ENCODE measurements at regions not wholly inside any gene's neighbourhood (a gene's known extent, or its start where the extent isn't known, plus 50 kb on each side); places are given as distances from the start of the nearest gene placed in this dataset.

DNA sequence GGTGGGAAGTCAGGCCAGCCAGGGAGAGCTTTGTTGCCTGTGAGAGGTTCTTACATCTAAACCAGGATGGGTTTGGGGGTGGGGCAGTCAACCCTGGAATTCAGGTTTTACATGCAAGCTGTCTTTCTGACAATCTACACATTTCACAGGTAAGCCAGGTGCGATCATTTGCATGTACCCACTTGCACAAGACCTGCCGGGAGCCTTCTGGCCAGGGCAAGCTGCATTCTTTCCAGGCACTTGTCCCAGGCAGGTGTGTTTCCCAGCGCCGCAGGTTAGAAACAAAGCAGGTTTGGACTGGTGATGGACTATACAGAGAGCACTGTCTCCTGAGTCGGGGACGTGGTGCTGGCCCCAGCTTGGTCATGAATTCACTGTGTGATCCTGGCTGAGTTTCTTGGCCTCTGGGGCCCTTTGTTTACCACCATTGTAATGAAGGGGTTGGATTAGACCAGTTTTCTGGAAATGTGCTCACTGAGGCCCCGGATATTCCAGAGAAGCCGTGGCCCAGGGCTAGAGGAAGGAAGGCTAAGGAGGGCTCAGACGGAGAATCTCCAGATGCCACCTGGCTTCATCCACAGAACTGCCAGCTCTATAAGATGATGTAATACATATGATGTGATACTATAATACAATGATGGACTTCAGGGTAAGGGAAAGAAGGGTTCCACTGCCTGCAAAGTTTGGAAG lies 205.2 kb upstream of the SVIL start:
- TF ChIP-seq, protein P1, sequence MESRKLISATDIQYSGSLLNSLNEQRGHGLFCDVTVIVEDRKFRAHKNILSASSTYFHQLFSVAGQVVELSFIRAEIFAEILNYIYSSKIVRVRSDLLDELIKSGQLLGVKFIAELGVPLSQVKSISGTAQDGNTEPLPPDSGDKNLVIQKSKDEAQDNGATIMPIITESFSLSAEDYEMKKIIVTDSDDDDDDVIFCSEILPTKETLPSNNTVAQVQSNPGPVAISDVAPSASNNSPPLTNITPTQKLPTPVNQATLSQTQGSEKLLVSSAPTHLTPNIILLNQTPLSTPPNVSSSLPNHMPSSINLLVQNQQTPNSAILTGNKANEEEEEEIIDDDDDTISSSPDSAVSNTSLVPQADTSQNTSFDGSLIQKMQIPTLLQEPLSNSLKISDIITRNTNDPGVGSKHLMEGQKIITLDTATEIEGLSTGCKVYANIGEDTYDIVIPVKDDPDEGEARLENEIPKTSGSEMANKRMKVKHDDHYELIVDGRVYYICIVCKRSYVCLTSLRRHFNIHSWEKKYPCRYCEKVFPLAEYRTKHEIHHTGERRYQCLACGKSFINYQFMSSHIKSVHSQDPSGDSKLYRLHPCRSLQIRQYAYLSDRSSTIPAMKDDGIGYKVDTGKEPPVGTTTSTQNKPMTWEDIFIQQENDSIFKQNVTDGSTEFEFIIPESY (IDR thresholded peaks at IDR 0.05; ENCODE audit: borderline replicate concordance, low read depth): no peak
- TF ChIP-seq, protein P2, sequence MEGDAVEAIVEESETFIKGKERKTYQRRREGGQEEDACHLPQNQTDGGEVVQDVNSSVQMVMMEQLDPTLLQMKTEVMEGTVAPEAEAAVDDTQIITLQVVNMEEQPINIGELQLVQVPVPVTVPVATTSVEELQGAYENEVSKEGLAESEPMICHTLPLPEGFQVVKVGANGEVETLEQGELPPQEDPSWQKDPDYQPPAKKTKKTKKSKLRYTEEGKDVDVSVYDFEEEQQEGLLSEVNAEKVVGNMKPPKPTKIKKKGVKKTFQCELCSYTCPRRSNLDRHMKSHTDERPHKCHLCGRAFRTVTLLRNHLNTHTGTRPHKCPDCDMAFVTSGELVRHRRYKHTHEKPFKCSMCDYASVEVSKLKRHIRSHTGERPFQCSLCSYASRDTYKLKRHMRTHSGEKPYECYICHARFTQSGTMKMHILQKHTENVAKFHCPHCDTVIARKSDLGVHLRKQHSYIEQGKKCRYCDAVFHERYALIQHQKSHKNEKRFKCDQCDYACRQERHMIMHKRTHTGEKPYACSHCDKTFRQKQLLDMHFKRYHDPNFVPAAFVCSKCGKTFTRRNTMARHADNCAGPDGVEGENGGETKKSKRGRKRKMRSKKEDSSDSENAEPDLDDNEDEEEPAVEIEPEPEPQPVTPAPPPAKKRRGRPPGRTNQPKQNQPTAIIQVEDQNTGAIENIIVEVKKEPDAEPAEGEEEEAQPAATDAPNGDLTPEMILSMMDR (IDR thresholded peaks at IDR 0.05): no peak
- TF ChIP-seq RFX5 (IDR thresholded peaks at IDR 0.05; ENCODE audit: low read length) (no peak), RAD21 (IDR thresholded peaks at IDR 0.05; ENCODE audit: low read length) (no peak), TCF12 (IDR thresholded peaks at IDR 0.05) (no peak), GABPA (IDR thresholded peaks at IDR 0.05; ENCODE audit: low read depth) (no peak), TAF1 (IDR thresholded peaks at IDR 0.05; ENCODE audit: borderline replicate concordance, low read depth, low read length) (no peak), EP300 (IDR thresholded peaks at IDR 0.05; ENCODE audit: borderline replicate concordance in 1 of 2, low read depth in 1 of 2, low read length in 1 of 2) (no peak), TEAD4 (IDR thresholded peaks at IDR 0.05; ENCODE audit: borderline replicate concordance, insufficient read depth) (no peak), SIN3A (IDR thresholded peaks at IDR 0.05; ENCODE audit: borderline replicate concordance, low read depth, low read length) (no peak), SMC3 (IDR thresholded peaks at IDR 0.05; ENCODE audit: low read depth, low read length) (no peak), EZH2phosphoT487 (IDR thresholded peaks at IDR 0.05; ENCODE audit: borderline replicate concordance, low read depth) (no peak)
- TF ChIP-seq, protein P3, sequence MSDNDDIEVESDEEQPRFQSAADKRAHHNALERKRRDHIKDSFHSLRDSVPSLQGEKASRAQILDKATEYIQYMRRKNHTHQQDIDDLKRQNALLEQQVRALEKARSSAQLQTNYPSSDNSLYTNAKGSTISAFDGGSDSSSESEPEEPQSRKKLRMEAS (IDR thresholded peaks at IDR 0.05; ENCODE audit: low read depth): no peak
- TF ChIP-seq, protein P4, sequence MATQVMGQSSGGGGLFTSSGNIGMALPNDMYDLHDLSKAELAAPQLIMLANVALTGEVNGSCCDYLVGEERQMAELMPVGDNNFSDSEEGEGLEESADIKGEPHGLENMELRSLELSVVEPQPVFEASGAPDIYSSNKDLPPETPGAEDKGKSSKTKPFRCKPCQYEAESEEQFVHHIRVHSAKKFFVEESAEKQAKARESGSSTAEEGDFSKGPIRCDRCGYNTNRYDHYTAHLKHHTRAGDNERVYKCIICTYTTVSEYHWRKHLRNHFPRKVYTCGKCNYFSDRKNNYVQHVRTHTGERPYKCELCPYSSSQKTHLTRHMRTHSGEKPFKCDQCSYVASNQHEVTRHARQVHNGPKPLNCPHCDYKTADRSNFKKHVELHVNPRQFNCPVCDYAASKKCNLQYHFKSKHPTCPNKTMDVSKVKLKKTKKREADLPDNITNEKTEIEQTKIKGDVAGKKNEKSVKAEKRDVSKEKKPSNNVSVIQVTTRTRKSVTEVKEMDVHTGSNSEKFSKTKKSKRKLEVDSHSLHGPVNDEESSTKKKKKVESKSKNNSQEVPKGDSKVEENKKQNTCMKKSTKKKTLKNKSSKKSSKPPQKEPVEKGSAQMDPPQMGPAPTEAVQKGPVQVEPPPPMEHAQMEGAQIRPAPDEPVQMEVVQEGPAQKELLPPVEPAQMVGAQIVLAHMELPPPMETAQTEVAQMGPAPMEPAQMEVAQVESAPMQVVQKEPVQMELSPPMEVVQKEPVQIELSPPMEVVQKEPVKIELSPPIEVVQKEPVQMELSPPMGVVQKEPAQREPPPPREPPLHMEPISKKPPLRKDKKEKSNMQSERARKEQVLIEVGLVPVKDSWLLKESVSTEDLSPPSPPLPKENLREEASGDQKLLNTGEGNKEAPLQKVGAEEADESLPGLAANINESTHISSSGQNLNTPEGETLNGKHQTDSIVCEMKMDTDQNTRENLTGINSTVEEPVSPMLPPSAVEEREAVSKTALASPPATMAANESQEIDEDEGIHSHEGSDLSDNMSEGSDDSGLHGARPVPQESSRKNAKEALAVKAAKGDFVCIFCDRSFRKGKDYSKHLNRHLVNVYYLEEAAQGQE (IDR thresholded peaks at IDR 0.05; ENCODE audit: low read depth, low read length): no peak

Data from SK-N-SH (cell line).